PFSK-1 (cell line): ENCODE measurements at regions not wholly inside any gene's neighbourhood (a gene's known extent, or its start where the extent isn't known, plus 50 kb on each side); places are given as distances from the start of the nearest gene placed in this dataset.

Experiments
- POLR2AphosphoS5 ChIP-seq: IDR thresholded peaks from 2 replicates; pipeline ENCODE4 v1.6.1; 2012; ENCODE audit warnings: low read depth, mild to moderate bottlenecking, control low read depth, low read length, moderate library complexity
- SIN3A ChIP-seq: IDR thresholded peaks from 2 replicates; pipeline ENCODE4 v1.6.1; 2012; ENCODE audit warnings: mild to moderate bottlenecking, low read length, moderate library complexity, borderline replicate concordance; ENCODE audit not compliant: insufficient read depth
- TAF1 ChIP-seq: IDR thresholded peaks from 2 replicates; pipeline ENCODE4 v1.6.1; 2012; ENCODE audit warnings: low read length, control low read depth, borderline replicate concordance; ENCODE audit not compliant: insufficient read depth
- TF ChIP-seq, protein P1 (sequence below), 2 experiments: IDR thresholded peaks; 2 replicates each; pipeline versions ENCODE4 v1.6.1 to v1.8.0; 2011 to 2012; ENCODE audit warnings: low read depth in 2 of 2, low read length in 2 of 2, control low read depth in 1 of 2, inconsistent platforms in 1 of 2, mild to moderate bottlenecking in 1 of 2, moderate library complexity in 1 of 2; ENCODE audit not compliant: insufficient read depth in 1 of 2

DNA sequence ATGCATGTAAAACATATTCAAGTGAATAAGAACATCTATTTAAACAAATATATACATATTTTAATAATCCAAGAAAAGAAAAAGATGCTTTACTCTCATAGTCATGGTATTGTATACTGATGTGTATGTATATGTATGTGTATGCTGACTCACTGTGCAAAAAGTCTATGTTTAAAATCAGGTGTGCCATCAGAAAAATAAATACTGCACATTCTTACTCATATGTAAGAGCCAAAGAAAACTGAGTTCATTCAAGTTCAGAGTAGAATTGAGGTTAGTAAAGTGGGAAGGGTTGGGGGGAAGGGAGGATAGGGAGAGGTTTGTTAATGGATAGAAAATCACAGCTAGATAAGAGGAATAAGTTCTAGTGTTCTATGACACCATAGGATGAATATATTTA, 403.9 kb upstream of the SMIM31 start:
- TF ChIP-seq POLR2AphosphoS5 = no peak
- TF ChIP-seq, protein P1, sequence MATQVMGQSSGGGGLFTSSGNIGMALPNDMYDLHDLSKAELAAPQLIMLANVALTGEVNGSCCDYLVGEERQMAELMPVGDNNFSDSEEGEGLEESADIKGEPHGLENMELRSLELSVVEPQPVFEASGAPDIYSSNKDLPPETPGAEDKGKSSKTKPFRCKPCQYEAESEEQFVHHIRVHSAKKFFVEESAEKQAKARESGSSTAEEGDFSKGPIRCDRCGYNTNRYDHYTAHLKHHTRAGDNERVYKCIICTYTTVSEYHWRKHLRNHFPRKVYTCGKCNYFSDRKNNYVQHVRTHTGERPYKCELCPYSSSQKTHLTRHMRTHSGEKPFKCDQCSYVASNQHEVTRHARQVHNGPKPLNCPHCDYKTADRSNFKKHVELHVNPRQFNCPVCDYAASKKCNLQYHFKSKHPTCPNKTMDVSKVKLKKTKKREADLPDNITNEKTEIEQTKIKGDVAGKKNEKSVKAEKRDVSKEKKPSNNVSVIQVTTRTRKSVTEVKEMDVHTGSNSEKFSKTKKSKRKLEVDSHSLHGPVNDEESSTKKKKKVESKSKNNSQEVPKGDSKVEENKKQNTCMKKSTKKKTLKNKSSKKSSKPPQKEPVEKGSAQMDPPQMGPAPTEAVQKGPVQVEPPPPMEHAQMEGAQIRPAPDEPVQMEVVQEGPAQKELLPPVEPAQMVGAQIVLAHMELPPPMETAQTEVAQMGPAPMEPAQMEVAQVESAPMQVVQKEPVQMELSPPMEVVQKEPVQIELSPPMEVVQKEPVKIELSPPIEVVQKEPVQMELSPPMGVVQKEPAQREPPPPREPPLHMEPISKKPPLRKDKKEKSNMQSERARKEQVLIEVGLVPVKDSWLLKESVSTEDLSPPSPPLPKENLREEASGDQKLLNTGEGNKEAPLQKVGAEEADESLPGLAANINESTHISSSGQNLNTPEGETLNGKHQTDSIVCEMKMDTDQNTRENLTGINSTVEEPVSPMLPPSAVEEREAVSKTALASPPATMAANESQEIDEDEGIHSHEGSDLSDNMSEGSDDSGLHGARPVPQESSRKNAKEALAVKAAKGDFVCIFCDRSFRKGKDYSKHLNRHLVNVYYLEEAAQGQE (IDR thresholded peaks at IDR 0.05; ENCODE audit: insufficient read depth in 1 of 2, low read depth in 2 of 2, low read length in 2 of 2) = no peak
- no peak for TF ChIP-seq SIN3A
- no peak for TF ChIP-seq TAF1
